ENCODE measurements at regions not wholly inside any gene's neighbourhood (a gene's known extent, or its start where the extent isn't known, plus 50 kb on each side); places are given as distances from the start of the nearest gene placed in this dataset.

DNA sequence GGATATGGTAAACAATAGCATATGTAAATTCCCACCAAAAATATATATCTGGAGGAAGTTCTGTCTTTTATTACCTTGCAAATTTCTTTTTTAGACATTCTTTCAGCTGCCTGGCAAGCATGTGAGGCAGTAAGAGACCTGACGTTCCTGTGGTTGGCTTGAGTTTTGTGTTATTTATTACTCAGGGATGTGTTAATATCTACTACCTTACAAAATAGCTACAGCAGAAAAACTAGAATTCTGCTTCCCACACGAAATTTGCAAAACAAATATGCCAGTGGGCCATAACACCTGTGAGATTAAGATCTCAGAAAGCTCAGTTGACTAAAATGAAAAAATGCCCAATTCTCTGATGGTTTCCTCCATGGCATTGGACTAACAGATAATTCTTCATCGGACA, 274.2 kb downstream of the TMEM167A start:
- Histone ChIP-seq H3K4ac (replicated peaks; ENCODE audit: insufficient read length, low read depth, low read length) (no peak overlapping the region), H2BK15ac (ENCODE audit: low read length) (no peak overlapping the region), H3K36me3 (ENCODE audit: control insufficient read depth in 2 of 4, insufficient read depth in 4 of 4, low read length in 3 of 4) (no peaks in the 10 kb centered on the region), H3K56ac (replicated peaks; ENCODE audit: insufficient read length, low read depth, low read length) (no peak overlapping the region), H2BK20ac (ENCODE audit: low read length) (no peak overlapping the region), H4K5ac (ENCODE audit: insufficient read length, low read depth, low read length) (no peak overlapping the region), H2BK120ac (replicated peaks; ENCODE audit: low read depth, low read length) (no peak overlapping the region), H4K20me1 (replicated peaks in 1 of 2; ENCODE audit: control insufficient read depth in 1 of 2, insufficient read depth in 2 of 2, low read length in 2 of 2) (no peaks in the 10 kb centered on the region), H3K27ac (ENCODE audit: low read depth, low read length) (no peak overlapping the region), H3K4me1 (replicated peaks in 1 of 4; ENCODE audit: control insufficient read depth in 3 of 4, insufficient read depth in 4 of 4, low read length in 3 of 4) (peaks cover 0 to 4% (median 1%) of the 10 kb centered on the region in 4 experiments; a peak in 4 of 7 replicates), H3K9me3 (ENCODE audit: insufficient read depth in 2 of 2, low read depth in 1 of 2, low read length in 1 of 2) (no peaks in the 10 kb centered on the region; a peak in 1 of 4 replicates), H3K79me2 (ENCODE audit: control insufficient read depth in 1 of 2, insufficient read depth in 2 of 2, low read length in 2 of 2) (no peaks in the 10 kb centered on the region), H3K4me3 (ENCODE audit: extremely low read depth in 1 of 4, insufficient read depth in 2 of 4, low read depth in 3 of 4, low read length in 4 of 4) (no peak overlapping the region), H3K9ac (replicated peaks in 1 of 4; ENCODE audit: extremely low read depth in 1 of 4, low read depth in 3 of 4, low read length in 3 of 4) (no peak overlapping the region), H4K8ac (ENCODE audit: extremely low read depth, insufficient read depth, low read length) (no peak overlapping the region), H4K91ac (replicated peaks; ENCODE audit: insufficient read length, low read length) (no peak overlapping the region), H2AFZ (ENCODE audit: low read length) (no peak overlapping the region), H3K18ac (ENCODE audit: extremely low read depth, low read length) (no peak overlapping the region), H2BK12ac (ENCODE audit: low read depth, low read length) (no peak overlapping the region), H3K23ac (ENCODE audit: insufficient read length) (no peak overlapping the region), H3K27me3 (replicated peaks in 1 of 4; ENCODE audit: control insufficient read depth in 3 of 4, extremely low read depth in 1 of 4, insufficient read depth in 3 of 4, low read length in 3 of 4) (no peaks in the 10 kb centered on the region), H2AK5ac (ENCODE audit: low read depth, low read length) (no peak overlapping the region), H2BK5ac (ENCODE audit: low read depth, low read length) (no peak overlapping the region), H3K79me1 (ENCODE audit: low read depth, low read length) (no peaks in the 10 kb centered on the region), H3K23me2 (ENCODE audit: low read depth, low read length) (no peaks in the 10 kb centered on the region), H3K14ac (ENCODE audit: insufficient read length) (no peak overlapping the region), H3K4me2 (ENCODE audit: insufficient read depth in 1 of 2, low read depth in 2 of 2, low read length in 2 of 2) (no peak overlapping the region)
- FAIRE-seq: no peak
- DNase-seq (ENCODE audit: low read depth in 1 of 2, low spot score in 2 of 2): no peak
- TF ChIP-seq, protein P1, sequence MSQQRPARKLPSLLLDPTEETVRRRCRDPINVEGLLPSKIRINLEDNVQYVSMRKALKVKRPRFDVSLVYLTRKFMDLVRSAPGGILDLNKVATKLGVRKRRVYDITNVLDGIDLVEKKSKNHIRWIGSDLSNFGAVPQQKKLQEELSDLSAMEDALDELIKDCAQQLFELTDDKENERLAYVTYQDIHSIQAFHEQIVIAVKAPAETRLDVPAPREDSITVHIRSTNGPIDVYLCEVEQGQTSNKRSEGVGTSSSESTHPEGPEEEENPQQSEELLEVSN (IDR thresholded peaks at IDR 0.05): no peak
- TF ChIP-seq JUND (IDR thresholded peaks at IDR 0.05; ENCODE audit: low read length): no peak
- whole genome bisulfite sequencing, 2 experiments (ENCODE audit: extremely low coverage in 1 of 2, insufficient coverage in 1 of 2, insufficient read length in 1 of 2, insufficient replicate concordance in 2 of 2, low coverage in 1 of 2, low lambda C conversion rate in 2 of 2, missing lambda C conversion rate in 1 of 2): 88% methylated on average over 3 of the region's 3 CpGs; no CpG with 5 or more reads in 1 of the 2 experiments
- POLR2A ChIA-PET (ENCODE audit: partially characterized antibody): no interaction called here
- CTCF ChIA-PET (ENCODE audit: partially characterized antibody): no interaction called here

Measured in H1 (cell line).